ENCODE measurements at regions not wholly inside any gene's neighbourhood (a gene's known extent, or its start where the extent isn't known, plus 50 kb on each side); places are given as distances from the start of the nearest gene placed in this dataset.
A peak's percentile ranks its signal among the peaks of the same experiment; 100 is the strongest.
"Not testable (repeated sequence)": the region's sequence is repeated elsewhere in the genome, so short reads cannot be mapped to it uniquely, and the experiment has no call there.

GRCh38 chr14:70269582-70269981 is 80.8 kb upstream of the SLC8A3 start:
- no peak for DNase-seq

GRCh38 chr14:70268760-70269159 is 80.0 kb upstream of the SLC8A3 start:
- DNase-seq, result no peak

- DNase-seq, result no peak
Observed at GRCh38 chr14:70266157-70266556, 77.4 kb upstream of the SLC8A3 start.

- no peak for DNase-seq
Observed at GRCh38 chr14:70265422-70265821, 76.7 kb upstream of the SLC8A3 start.

GRCh38 chr14:70259420-70259819 is 70.7 kb upstream of the SLC8A3 start:
- no peak for DNase-seq

GRCh38 chr14:70257526-70257925 is 68.8 kb upstream of the SLC8A3 start:
- peak; percentile 1 for DNase-seq

GRCh38 chr14:70256601-70257000 is 67.8 kb upstream of the SLC8A3 start:
- DNase-seq, result no peak

GRCh38 chr14:70255071-70256057 is 66.6 kb upstream of the SLC8A3 start:
- DNase-seq, result peak; percentile 2

- DNase-seq, result peak; percentile 21
Observed at GRCh38 chr14:70254476-70254961, 65.8 kb upstream of the SLC8A3 start.

GRCh38 chr14:70253547-70253946 is 64.8 kb upstream of the SLC8A3 start:
- not testable (repeated sequence) for DNase-seq

- DNase-seq, result no peak
Observed at GRCh38 chr14:70245026-70245425, 56.3 kb upstream of the SLC8A3 start.

- no peak for DNase-seq
Observed at GRCh38 chr14:70239802-70240201, 51.1 kb upstream of the SLC8A3 start.

- not testable (repeated sequence) for DNase-seq
Observed at GRCh38 chr14:70238635-70239034, 49.9 kb upstream of the SLC8A3 start.
